SJCRH30 (cell line): ENCODE measurements at regions not wholly inside any gene's neighbourhood (a gene's known extent, or its start where the extent isn't known, plus 50 kb on each side); places are given as distances from the start of the nearest gene placed in this dataset.

Source experiments
- DNase-seq, 2 experiments: peaks; one replicate each; pipeline ENCODE4 v3.0.0-alpha.2; 2015 to 2020
- H3K27ac ChIP-seq: fragments of 250-450 bp; sonication (Bioruptor Pico); 2 replicates; pipeline ENCODE4 v1.5.1; 2020; ENCODE audit warnings: mild to moderate bottlenecking, moderate library complexity
- H3K27me3 ChIP-seq: fragments of 250-450 bp; sonication (Bioruptor Pico); 2 replicates; pipeline ENCODE4 v1.5.1; 2020; ENCODE audit warnings: mild to moderate bottlenecking, moderate library complexity
- H3K36me3 ChIP-seq: fragments of 250-450 bp; sonication (Bioruptor Pico); 2 replicates; pipeline ENCODE4 v1.5.1; 2020; ENCODE audit warnings: mild to moderate bottlenecking, moderate library complexity
- H3K4me1 ChIP-seq: fragments of 250-450 bp; sonication (Bioruptor Pico); 2 replicates; pipeline ENCODE4 v1.5.1; 2020; ENCODE audit warnings: mild to moderate bottlenecking, moderate library complexity
- H3K4me3 ChIP-seq: fragments of 250-450 bp; sonication (Bioruptor Pico); 2 replicates; pipeline ENCODE4 v1.5.1; 2020; ENCODE audit warnings: mild to moderate bottlenecking, moderate library complexity
- H3K9me3 ChIP-seq: fragments of 250-450 bp; sonication (Bioruptor Pico); replicated peaks from 2 replicates; pipeline ENCODE4 v1.5.1; 2020; ENCODE audit warnings: mild to moderate bottlenecking, moderate library complexity

- no peak for DNase-seq
- Histone ChIP-seq H3K27me3 (no peaks in the 10 kb centered on the region), H3K36me3 (no peaks in the 10 kb centered on the region), H3K27ac (no peak overlapping the region), H3K9me3 (no peaks in the 10 kb centered on the region), H3K4me1 (no peaks in the 10 kb centered on the region), H3K4me3 (no peak overlapping the region)
These were observed 50.5 kb upstream of the POU2AF2 start for GRCh38 chr11:111194860-111195568.

GRCh38 chr11:111193924-111194490 lies 51.5 kb upstream of the POU2AF2 start:
- Histone ChIP-seq H3K27me3 (no peaks in the 10 kb centered on the region), H3K4me1 (no peaks in the 10 kb centered on the region), H3K36me3 (no peaks in the 10 kb centered on the region), H3K27ac (no peak overlapping the region), H3K9me3 (no peaks in the 10 kb centered on the region), H3K4me3 (no peak overlapping the region)
- no peak for DNase-seq

GRCh38 chr11:111189466-111189865 lies 56.1 kb upstream of the POU2AF2 start:
- Histone ChIP-seq H3K27me3 (no peaks in the 10 kb centered on the region), H3K27ac (no peak overlapping the region), H3K4me1 (no peaks in the 10 kb centered on the region), H3K4me3 (no peak overlapping the region), H3K9me3 (no peaks in the 10 kb centered on the region), H3K36me3 (no peaks in the 10 kb centered on the region)
- no peak for DNase-seq

- Histone ChIP-seq H3K4me1 (no peaks in the 10 kb centered on the region), H3K9me3 (no peaks in the 10 kb centered on the region), H3K36me3 (no peaks in the 10 kb centered on the region), H3K27ac (no peak overlapping the region), H3K4me3 (no peak overlapping the region), H3K27me3 (no peaks in the 10 kb centered on the region)
- no peak for DNase-seq
These were observed 59.1 kb upstream of the POU2AF2 start for GRCh38 chr11:111186308-111186915.

GRCh38 chr11:111185266-111185665 lies 60.3 kb upstream of the POU2AF2 start:
- no peaks in the 10 kb centered on the region for H3K36me3 ChIP-seq
- H3K9me3 ChIP-seq: no peaks in the 10 kb centered on the region
- H3K4me3 ChIP-seq: no peak overlapping the region
- no peak overlapping the region for H3K27ac ChIP-seq
- H3K4me1 ChIP-seq: no peaks in the 10 kb centered on the region
- DNase-seq: no peak
- H3K27me3 ChIP-seq: no peaks in the 10 kb centered on the region

GRCh38 chr11:111183706-111184105 lies 61.8 kb upstream of the POU2AF2 start:
- H3K9me3 ChIP-seq: no peaks in the 10 kb centered on the region
- H3K27ac ChIP-seq: no peak overlapping the region
- H3K4me3 ChIP-seq: no peak overlapping the region
- no peaks in the 10 kb centered on the region for H3K4me1 ChIP-seq
- no peaks in the 10 kb centered on the region for H3K36me3 ChIP-seq
- H3K27me3 ChIP-seq: no peaks in the 10 kb centered on the region
- no peak for DNase-seq

GRCh38 chr11:111179184-111179910 lies 66.2 kb upstream of the POU2AF2 start:
- H3K9me3 ChIP-seq: no peaks in the 10 kb centered on the region
- H3K27ac ChIP-seq: no peak overlapping the region
- no peaks in the 10 kb centered on the region for H3K27me3 ChIP-seq
- DNase-seq: no peak
- no peak overlapping the region for H3K4me3 ChIP-seq
- H3K4me1 ChIP-seq: no peaks in the 10 kb centered on the region
- no peaks in the 10 kb centered on the region for H3K36me3 ChIP-seq

- Histone ChIP-seq H3K27ac (no peak overlapping the region), H3K4me1 (no peaks in the 10 kb centered on the region), H3K4me3 (no peak overlapping the region), H3K9me3 (no peaks in the 10 kb centered on the region), H3K27me3 (no peaks in the 10 kb centered on the region), H3K36me3 (no peaks in the 10 kb centered on the region)
- DNase-seq: no peak
These were observed 68.3 kb upstream of the POU2AF2 start for GRCh38 chr11:111177037-111177871.

GRCh38 chr11:111176603-111177002 lies 68.9 kb upstream of the POU2AF2 start:
- Histone ChIP-seq H3K36me3 (no peaks in the 10 kb centered on the region), H3K27me3 (no peaks in the 10 kb centered on the region), H3K27ac (no peak overlapping the region), H3K4me3 (no peak overlapping the region), H3K9me3 (no peaks in the 10 kb centered on the region), H3K4me1 (no peaks in the 10 kb centered on the region)
- DNase-seq: no peak

- DNase-seq: no peak
- H3K36me3 ChIP-seq: no peaks in the 10 kb centered on the region
- H3K27ac ChIP-seq: no peak overlapping the region
- H3K4me3 ChIP-seq: no peak overlapping the region
- no peaks in the 10 kb centered on the region for H3K27me3 ChIP-seq
- no peaks in the 10 kb centered on the region for H3K9me3 ChIP-seq
- H3K4me1 ChIP-seq: no peaks in the 10 kb centered on the region
These were observed 72.3 kb upstream of the POU2AF2 start for GRCh38 chr11:111173221-111173620.

GRCh38 chr11:111172321-111172862 lies 73.1 kb upstream of the POU2AF2 start:
- H3K4me1 ChIP-seq: no peaks in the 10 kb centered on the region
- H3K27ac ChIP-seq: no peak overlapping the region
- no peaks in the 10 kb centered on the region for H3K9me3 ChIP-seq
- H3K36me3 ChIP-seq: no peaks in the 10 kb centered on the region
- no peaks in the 10 kb centered on the region for H3K27me3 ChIP-seq
- no peak for DNase-seq
- H3K4me3 ChIP-seq: no peak overlapping the region

GRCh38 chr11:111170761-111171379 lies 74.7 kb upstream of the POU2AF2 start:
- H3K4me3 ChIP-seq: no peak overlapping the region
- H3K27ac ChIP-seq: no peak overlapping the region
- DNase-seq: no peak
- no peaks in the 10 kb centered on the region for H3K9me3 ChIP-seq
- no peaks in the 10 kb centered on the region for H3K27me3 ChIP-seq
- H3K4me1 ChIP-seq: no peaks in the 10 kb centered on the region
- H3K36me3 ChIP-seq: no peaks in the 10 kb centered on the region

- Histone ChIP-seq H3K4me1 (no peaks in the 10 kb centered on the region), H3K4me3 (no peak overlapping the region), H3K9me3 (no peaks in the 10 kb centered on the region), H3K27ac (no peak overlapping the region), H3K27me3 (no peaks in the 10 kb centered on the region), H3K36me3 (no peaks in the 10 kb centered on the region)
- DNase-seq: no peak
These were observed 76.2 kb upstream of the POU2AF2 start for GRCh38 chr11:111169367-111169766.

- no peaks in the 10 kb centered on the region for H3K4me1 ChIP-seq
- no peaks in the 10 kb centered on the region for H3K9me3 ChIP-seq
- H3K27ac ChIP-seq: no peak overlapping the region
- no peaks in the 10 kb centered on the region for H3K27me3 ChIP-seq
- no peak overlapping the region for H3K4me3 ChIP-seq
- no peak for DNase-seq
- H3K36me3 ChIP-seq: no peaks in the 10 kb centered on the region
These were observed 76.7 kb upstream of the POU2AF2 start for GRCh38 chr11:111168871-111169270.
